IMR-90 (cell line): ENCODE measurements at regions not wholly inside any gene's neighbourhood (a gene's known extent, or its start where the extent isn't known, plus 50 kb on each side); places are given as distances from the start of the nearest gene placed in this dataset.

Source experiments
- ATAC-seq: fragments of 200-7000 bp; cut with Tn5 transposase; 2 replicates; pipeline ENCODE4 v1.9.1; 2020; ENCODE audit warnings: low read depth, mild to moderate bottlenecking, moderate library complexity
- BruUV-seq: library from RNA; stranded (reverse); fragments of 400-500 nt; replicated peaks from 2 replicates; lab custom pipeline; 2021; lab: Mats Ljungman, UMichigan
- CTCF ChIA-PET: fragments of 300-600 bp; formaldehyde crosslinking; extraction: SDS; loops from one replicate; lab custom pipeline; 2021; ENCODE audit warnings: antibody characterized with exemption; lab: Yijun Ruan, JAX
- POLR2A ChIA-PET: fragments of 300-600 bp; sonication (Branson Sonifier 250); formaldehyde crosslinking; loops from one replicate; lab custom pipeline; 2022; ENCODE audit warnings: antibody characterized with exemption; ENCODE audit not compliant: unreplicated experiment; lab: Charles Lee
- DNase-seq: peaks from one replicate; pipeline ENCODE4 v3.0.0; 2013
- H2AFZ ChIP-seq: replicated peaks from 2 replicates; pipeline ENCODE3; 2013; ENCODE audit warnings: low read length, mild to moderate bottlenecking; ENCODE audit not compliant: poor library complexity
- H2AK5ac ChIP-seq: 2 replicates; pipeline ENCODE4 v1.6.1; 2013; ENCODE audit warnings: low read depth, low read length, inconsistent platforms
- H2AK9ac ChIP-seq: replicated peaks from 2 replicates; pipeline ENCODE3; 2013; ENCODE audit warnings: mild to moderate bottlenecking, low read depth, low read length, moderate library complexity; ENCODE audit not compliant: poor library complexity
- H2BK120ac ChIP-seq: 2 replicates; pipeline ENCODE4 v1.6.1; 2013; ENCODE audit warnings: low read depth, low read length, inconsistent platforms
- H2BK15ac ChIP-seq: 3 replicates; pipeline ENCODE4 v1.6.1; 2013; ENCODE audit warnings: low read depth, low read length, inconsistent platforms
- H2BK20ac ChIP-seq: 2 replicates; pipeline ENCODE4 v1.6.1; 2013; ENCODE audit warnings: low read depth, mild to moderate bottlenecking, inconsistent platforms, low read length, moderate library complexity
- H2BK5ac ChIP-seq: 2 replicates; pipeline ENCODE4 v1.6.1; 2013; ENCODE audit warnings: mild to moderate bottlenecking, low read depth, low read length, inconsistent platforms; ENCODE audit not compliant: poor library complexity, severe bottlenecking
- H3K14ac ChIP-seq: replicated peaks from 2 replicates; pipeline ENCODE4 v1.6.1; 2013; ENCODE audit warnings: low read depth, low read length, inconsistent platforms
- H3K18ac ChIP-seq: 2 replicates; pipeline ENCODE4 v1.6.1; 2013; ENCODE audit warnings: low read depth, low read length, control low read depth
- H3K23ac ChIP-seq: 2 replicates; pipeline ENCODE4 v1.6.1; 2013; ENCODE audit warnings: low read depth, low read length, inconsistent platforms
- H3K27ac ChIP-seq: 2 replicates; pipeline ENCODE4 v1.5.1; 2013; ENCODE audit warnings: mild to moderate bottlenecking, control low read depth, low read length; ENCODE audit not compliant: insufficient read depth
- H3K27me3 ChIP-seq: 2 replicates; pipeline ENCODE4 v1.6.1; 2013; ENCODE audit warnings: low read length; ENCODE audit not compliant: control insufficient read depth, insufficient read depth
- H3K36me3 ChIP-seq: 2 replicates; pipeline ENCODE4 v1.6.1; 2013; ENCODE audit warnings: low read length, mixed read lengths; ENCODE audit not compliant: control insufficient read depth, insufficient read depth
- H3K4ac ChIP-seq: 2 replicates; pipeline ENCODE4 v1.6.1; 2013; ENCODE audit warnings: low read depth, low read length, inconsistent platforms
- H3K4me1 ChIP-seq: 2 replicates; pipeline ENCODE4 v1.6.1; 2013; ENCODE audit warnings: low read length, mixed read lengths; ENCODE audit not compliant: control insufficient read depth, insufficient read depth
- H3K4me2 ChIP-seq: 2 replicates; pipeline ENCODE4 v1.6.1; 2013; ENCODE audit warnings: low read depth, mild to moderate bottlenecking, control low read depth, low read length, moderate library complexity
- H3K4me3 ChIP-seq: 2 replicates; pipeline ENCODE4 v1.5.1; 2013; ENCODE audit warnings: low read depth, mild to moderate bottlenecking, control low read depth, low read length, moderate library complexity; ENCODE audit not compliant: insufficient read depth
- H3K56ac ChIP-seq: 2 replicates; pipeline ENCODE4 v1.6.1; 2013; ENCODE audit warnings: low read length, inconsistent platforms; ENCODE audit not compliant: insufficient read depth; ENCODE audit errors: extremely low read depth
- H3K79me1 ChIP-seq, 2 experiments: 2 replicates each; pipeline ENCODE4 v1.6.1; 2013; ENCODE audit warnings: low read length in 2 of 2, inconsistent platforms in 1 of 2, low read depth in 1 of 2
- H3K9ac ChIP-seq: 2 replicates; pipeline ENCODE4 v1.6.1; 2013; ENCODE audit warnings: low read depth, low read length, control low read depth
- H3K9me1 ChIP-seq: 2 replicates; pipeline ENCODE4 v1.6.1; 2013; ENCODE audit warnings: low read length, inconsistent platforms; ENCODE audit not compliant: insufficient read depth
- H3K9me3 ChIP-seq: 2 replicates; pipeline ENCODE4 v1.6.1; 2013; ENCODE audit warnings: low read length; ENCODE audit not compliant: control insufficient read depth, insufficient read depth
- H4K20me1 ChIP-seq: 2 replicates; pipeline ENCODE4 v1.6.1; 2013; ENCODE audit warnings: low read length, inconsistent platforms; ENCODE audit not compliant: insufficient read depth
- H4K5ac ChIP-seq: 2 replicates; pipeline ENCODE4 v1.6.1; 2013; ENCODE audit warnings: mild to moderate bottlenecking, low read depth, low read length, control low read depth
- H4K8ac ChIP-seq, 2 experiments: 2 replicates each; pipeline ENCODE4 v1.6.1; 2013; ENCODE audit warnings: low read depth in 2 of 2, low read length in 2 of 2, control low read depth in 1 of 2, inconsistent platforms in 1 of 2
- H4K91ac ChIP-seq: 2 replicates; pipeline ENCODE4 v1.6.1; 2013; ENCODE audit warnings: low read depth, low read length, inconsistent platforms; ENCODE audit not compliant: insufficient read depth
- BHLHE40 ChIP-seq: fragments of 150-350 bp; IDR thresholded peaks from 2 replicates; pipeline ENCODE4 v1.6.1; 2016; ENCODE audit warnings: mild to moderate bottlenecking, low read depth, low read length
- CHD1 ChIP-seq: IDR thresholded peaks from 2 replicates; pipeline ENCODE4 v1.6.1; 2012; ENCODE audit warnings: low read depth, low read length, improper control_type of control experiment
- MAFK ChIP-seq: IDR thresholded peaks from 2 replicates; pipeline ENCODE4 v1.6.1; 2012; ENCODE audit warnings: low read depth, low read length, improper control_type of control experiment
- MAZ ChIP-seq: IDR thresholded peaks from 2 replicates; pipeline ENCODE4 v1.6.1; 2012; ENCODE audit warnings: low read depth, mild to moderate bottlenecking, low read length, improper control_type of control experiment, moderate library complexity, borderline replicate concordance
- MXI1 ChIP-seq: IDR thresholded peaks from 2 replicates; pipeline ENCODE4 v1.6.1; 2012; ENCODE audit warnings: low read depth, mild to moderate bottlenecking, low read length, moderate library complexity, borderline replicate concordance
- POLR2A ChIP-seq: IDR thresholded peaks from 2 replicates; pipeline ENCODE4 v1.6.1; 2012; ENCODE audit warnings: mild to moderate bottlenecking, low read depth, low read length
- RAD21 ChIP-seq: IDR thresholded peaks from 2 replicates; pipeline ENCODE4 v1.6.1; 2012; ENCODE audit warnings: low read length, improper control_type of control experiment
- RCOR1 ChIP-seq: IDR thresholded peaks from 2 replicates; pipeline ENCODE4 v1.6.1; 2012; ENCODE audit warnings: mild to moderate bottlenecking, low read length, improper control_type of control experiment; ENCODE audit not compliant: insufficient replicate concordance
- RFX5 ChIP-seq: IDR thresholded peaks from 2 replicates; pipeline ENCODE4 v1.8.0; 2012; ENCODE audit warnings: low read depth, mild to moderate bottlenecking, low read length, moderate library complexity
- WGBS, 2 experiments: methylation state at CpG; one replicate each; pipeline versions ENCODE4 v1.1.5 to v1.1.7; 2013; ENCODE audit warnings: missing lambda C conversion rate in 2 of 2; ENCODE audit not compliant: insufficient read length in 1 of 2; ENCODE audit errors: extremely low coverage in 2 of 2; 5-methylcytosine and 5-hydroxymethylcytosine counted together
- dilution Hi-C: fragments of 300-500 bp; cut with HindIII; formaldehyde crosslinking; loops from one replicate; pipeline ENCODE4 v1.14.3; 2018; ENCODE audit warnings: low sequenced_read_pairs; ENCODE audit not compliant: unreplicated experiment
- in situ Hi-C: fragments of 300-500 bp; cut with MboI; formaldehyde crosslinking; loops from 3 replicates; pipeline ENCODE4 v1.14.3; 2019; ENCODE audit warnings: low sequenced_read_pairs, inconsistent platforms, mixed read lengths
- intact Hi-C: fragments of 100-400 bp; cut with micrococcal nuclease; formaldehyde crosslinking; loops from 2 replicates; pipeline ENCODE4 v1.10.0; 2022
- TF ChIP-seq, protein P1 (sequence below): fragments of 150-350 bp; IDR thresholded peaks from 2 replicates; pipeline ENCODE4 v1.6.1; 2017; ENCODE audit warnings: mild to moderate bottlenecking, antibody characterized with exemption, low read length, low read depth

DNA sequence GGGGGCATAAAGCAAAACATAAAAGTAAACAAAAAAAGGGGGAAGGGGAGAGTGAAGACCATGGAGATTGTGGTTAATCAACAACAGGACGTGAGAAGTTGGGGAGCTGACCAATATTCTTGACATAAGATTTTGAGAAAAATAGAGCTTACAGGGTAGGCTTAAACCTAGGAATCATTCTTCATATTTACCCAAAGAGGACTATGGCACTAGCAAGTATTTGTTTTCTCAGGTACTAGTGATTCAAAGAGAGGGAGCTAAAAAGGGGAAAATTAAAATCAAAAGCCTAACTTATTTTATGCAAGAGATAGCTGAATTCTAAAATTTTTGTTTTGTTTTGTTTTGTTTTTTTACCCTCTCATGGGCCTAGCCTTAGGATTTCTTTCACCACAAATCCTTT, 427.5 kb downstream of the PIK3R1 start:
- Histone ChIP-seq H3K9ac (no peak overlapping the region), H2AK9ac (no peak overlapping the region), H3K9me1 (no peaks in the 10 kb centered on the region), H3K4ac (no peak overlapping the region), H4K8ac (no peak overlapping the region), H2BK20ac (no peak overlapping the region), H3K56ac (no peak overlapping the region), H3K9me3 (no peaks in the 10 kb centered on the region), H4K20me1 (no peaks in the 10 kb centered on the region), H4K5ac (no peak overlapping the region), H3K14ac (no peak overlapping the region), H2AK5ac (no peak overlapping the region), H2BK120ac (no peak overlapping the region), H3K79me1 (no peaks in the 10 kb centered on the region), H3K36me3 (no peaks in the 10 kb centered on the region), H2AFZ (no peak overlapping the region), H2BK5ac (no peak overlapping the region), H3K18ac (no peak overlapping the region), H3K27ac (no peak overlapping the region), H3K27me3 (no peaks in the 10 kb centered on the region), H4K91ac (no peak overlapping the region), H3K4me1 (no peaks in the 10 kb centered on the region), H3K23ac (no peak overlapping the region), H3K4me3 (no peak overlapping the region), H3K4me2 (no peak overlapping the region), H2BK15ac (no peak overlapping the region)
- dilution Hi-C loops (no loop called here), intact Hi-C loops (no loop called here), in situ Hi-C loops (no loop called here)
- CTCF ChIA-PET: interaction anchor here (1.2 kb wide), 1 partner anchor 356 kb away, joined by 3 read pairs; no protein-coding TSS in a partner anchor
- POLR2A ChIA-PET: no interaction called here
- DNase-seq (no peak), ATAC-seq (no peak)
- no TSS peak for BruUV-seq
- no peak for TF ChIP-seq POLR2A
- TF ChIP-seq CHD1: no peak
- TF ChIP-seq MAZ: no peak
- no peak for TF ChIP-seq BHLHE40
- no peak for TF ChIP-seq MAFK
- TF ChIP-seq, protein P1, sequence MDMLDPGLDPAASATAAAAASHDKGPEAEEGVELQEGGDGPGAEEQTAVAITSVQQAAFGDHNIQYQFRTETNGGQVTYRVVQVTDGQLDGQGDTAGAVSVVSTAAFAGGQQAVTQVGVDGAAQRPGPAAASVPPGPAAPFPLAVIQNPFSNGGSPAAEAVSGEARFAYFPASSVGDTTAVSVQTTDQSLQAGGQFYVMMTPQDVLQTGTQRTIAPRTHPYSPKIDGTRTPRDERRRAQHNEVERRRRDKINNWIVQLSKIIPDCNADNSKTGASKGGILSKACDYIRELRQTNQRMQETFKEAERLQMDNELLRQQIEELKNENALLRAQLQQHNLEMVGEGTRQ: no peak
- TF ChIP-seq RCOR1: no peak
- no peak for TF ChIP-seq RAD21
- TF ChIP-seq MXI1: no peak
- no peak for TF ChIP-seq RFX5
- no CpG with 5 or more reads among the region's 1 CpG for WGBS, 2 experiments
